Karpas-422 (cell line): ENCODE measurements at regions not wholly inside any gene's neighbourhood (a gene's known extent, or its start where the extent isn't known, plus 50 kb on each side); places are given as distances from the start of the nearest gene placed in this dataset.

ENCODE experiments used
- DNase-seq: peaks from one replicate; pipeline ENCODE4 v3.0.0-alpha.2; 2015
- H2AFZ ChIP-seq: fragments of 200-600 bp; sonication (generic); 2 replicates; pipeline ENCODE4 v1.6.1; 2014; ENCODE audit warnings: antibody characterized with exemption, low read length, mixed read lengths
- H3K27ac ChIP-seq: fragments of 200-600 bp; sonication (generic); 2 replicates; pipeline ENCODE4 v1.5.1; 2014; ENCODE audit warnings: mild to moderate bottlenecking, low read length, moderate library complexity
- H3K27me3 ChIP-seq: fragments of 200-600 bp; sonication (generic); 2 replicates; pipeline ENCODE4 v1.6.1; 2014; ENCODE audit warnings: low read length, mixed read lengths
- H3K36me3 ChIP-seq: fragments of 200-600 bp; sonication (generic); 2 replicates; pipeline ENCODE4 v1.6.1; 2014; ENCODE audit warnings: low read length, mixed read lengths; ENCODE audit not compliant: insufficient read depth
- H3K4me1 ChIP-seq: fragments of 200-600 bp; sonication (generic); 2 replicates; pipeline ENCODE4 v1.6.1; 2014; ENCODE audit warnings: mild to moderate bottlenecking, low read length, mixed read lengths
- H3K4me2 ChIP-seq: fragments of 200-600 bp; sonication (generic); 2 replicates; pipeline ENCODE4 v1.6.1; 2014; ENCODE audit warnings: low read length, low read depth, mild to moderate bottlenecking; ENCODE audit not compliant: poor library complexity, severe bottlenecking
- H3K4me3 ChIP-seq: fragments of 200-600 bp; sonication (generic); 2 replicates; pipeline ENCODE4 v1.5.1; 2014; ENCODE audit warnings: mild to moderate bottlenecking, antibody characterized with exemption, low read length, mixed read lengths
- H3K79me2 ChIP-seq: fragments of 200-600 bp; sonication (generic); 2 replicates; pipeline ENCODE4 v1.6.1; 2014; ENCODE audit warnings: mild to moderate bottlenecking, low read length, mixed read lengths
- H3K9ac ChIP-seq: fragments of 200-600 bp; sonication (generic); 2 replicates; pipeline ENCODE4 v1.6.0; 2014; ENCODE audit warnings: low read length
- H3K9me2 ChIP-seq: fragments of 200-600 bp; sonication (generic), shearing (Covaris generic); replicated peaks from 2 replicates; pipeline ENCODE4 v1.6.0; 2014; ENCODE audit warnings: mild to moderate bottlenecking, low read length, moderate library complexity; ENCODE audit not compliant: insufficient read depth
- H3K9me3 ChIP-seq: fragments of 300-700, 200-600 bp; sonication (generic); 2 replicates; pipeline ENCODE4 v1.6.1; 2014; ENCODE audit warnings: low read length, mixed read lengths
- H4K20me1 ChIP-seq: fragments of 200-600 bp; sonication (generic); 2 replicates; pipeline ENCODE4 v1.6.1; 2014; ENCODE audit warnings: mild to moderate bottlenecking, antibody characterized with exemption, low read length, low read depth; ENCODE audit not compliant: insufficient read depth

DNA sequence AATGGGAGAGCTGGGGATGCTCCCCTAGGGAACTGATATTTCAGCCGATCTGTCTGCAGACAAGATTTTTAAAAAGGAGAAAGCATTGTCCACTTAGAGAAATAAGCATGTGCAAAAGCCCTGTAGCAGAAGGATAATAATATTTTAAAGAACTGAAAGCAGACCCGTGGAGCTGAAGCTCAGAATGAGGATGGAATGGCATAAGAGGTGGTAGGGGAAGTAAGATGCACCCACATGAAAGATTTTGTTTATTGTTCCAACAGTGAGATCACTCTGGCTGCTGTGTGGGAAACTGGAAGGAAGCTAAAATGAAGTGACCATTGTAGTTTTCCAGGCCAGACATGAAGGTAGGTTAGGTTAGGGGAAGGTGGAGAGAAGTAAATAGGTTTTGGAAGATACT is 266.4 kb upstream of the PRDM1 start:
- Histone ChIP-seq H3K79me2 (no peaks in the 10 kb centered on the region), H3K27ac (no peak overlapping the region), H3K4me3 (no peak overlapping the region), H3K9ac (no peak overlapping the region), H3K36me3 (no peaks in the 10 kb centered on the region), H4K20me1 (no peaks in the 10 kb centered on the region), H3K4me1 (peaks cover 10% of the 10 kb centered on the region; the same call in 1 of the 2 replicates), H3K9me3 (no peaks in the 10 kb centered on the region), H3K4me2 (no peak overlapping the region), H2AFZ (no peak overlapping the region), H3K27me3 (no peaks in the 10 kb centered on the region), H3K9me2 (no peaks in the 10 kb centered on the region)
- DNase-seq, result no peak

DNA sequence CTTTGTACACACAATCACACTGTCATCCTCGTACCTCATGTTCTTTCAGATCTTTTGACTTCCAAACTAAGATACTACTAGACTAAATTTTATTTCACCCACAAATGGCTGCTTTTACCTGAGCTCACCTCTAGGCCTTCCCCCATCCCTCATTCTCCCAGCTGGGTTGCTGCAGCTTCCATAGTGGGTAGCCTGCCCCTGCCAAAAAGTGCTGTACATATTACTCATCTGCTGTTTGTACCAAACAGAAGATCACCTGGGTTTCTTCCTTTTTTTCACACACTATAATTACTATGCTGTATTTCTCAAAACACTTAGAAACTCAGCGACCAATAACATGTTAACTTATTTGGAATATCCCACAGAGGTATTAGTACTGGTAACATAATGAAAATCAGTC is 267.6 kb upstream of the PRDM1 start:
- H3K36me3 ChIP-seq, result no peaks in the 10 kb centered on the region
- no peaks in the 10 kb centered on the region for H3K9me2 ChIP-seq
- no peaks in the 10 kb centered on the region for H4K20me1 ChIP-seq
- H3K4me3 ChIP-seq, result no peak overlapping the region
- no peak overlapping the region for H2AFZ ChIP-seq
- H3K4me2 ChIP-seq, result no peak overlapping the region
- H3K9ac ChIP-seq, result no peak overlapping the region
- no peaks in the 10 kb centered on the region for H3K79me2 ChIP-seq
- H3K9me3 ChIP-seq, result no peaks in the 10 kb centered on the region
- H3K27ac ChIP-seq, result no peak overlapping the region
- DNase-seq, result no peak
- no peaks in the 10 kb centered on the region for H3K27me3 ChIP-seq
- H3K4me1 ChIP-seq, result peaks cover 10% of the 10 kb centered on the region; the same call in 1 of the 2 replicates

DNA sequence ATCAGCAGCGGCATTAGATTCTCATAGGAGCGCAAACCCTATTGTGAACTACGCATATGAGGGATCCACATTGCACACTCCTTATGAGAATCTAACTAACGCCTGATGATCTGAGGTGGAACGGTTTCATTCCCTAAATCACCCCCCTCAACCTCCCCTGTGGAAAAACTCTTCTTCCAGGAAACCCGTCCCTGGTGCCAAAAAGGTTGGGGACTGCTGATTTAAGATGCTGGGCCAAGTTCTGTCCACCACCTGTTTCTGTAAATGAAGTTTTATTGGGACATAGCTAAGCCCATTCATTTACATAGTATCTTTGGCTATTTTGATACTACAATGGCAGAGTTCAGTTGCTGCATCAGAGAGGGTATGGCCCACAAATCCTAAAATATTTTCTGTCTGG is 268.2 kb upstream of the PRDM1 start:
- H3K4me1 ChIP-seq, result peaks cover 10% of the 10 kb centered on the region; the same call in 1 of the 2 replicates
- H3K36me3 ChIP-seq, result no peaks in the 10 kb centered on the region
- H3K9me2 ChIP-seq, result no peaks in the 10 kb centered on the region
- no peak overlapping the region for H2AFZ ChIP-seq
- H4K20me1 ChIP-seq, result no peaks in the 10 kb centered on the region
- no peaks in the 10 kb centered on the region for H3K79me2 ChIP-seq
- H3K9me3 ChIP-seq, result no peaks in the 10 kb centered on the region
- H3K9ac ChIP-seq, result no peak overlapping the region
- DNase-seq, result no peak
- no peaks in the 10 kb centered on the region for H3K27me3 ChIP-seq
- no peak overlapping the region for H3K27ac ChIP-seq
- H3K4me3 ChIP-seq, result no peak overlapping the region
- no peak overlapping the region for H3K4me2 ChIP-seq

DNA sequence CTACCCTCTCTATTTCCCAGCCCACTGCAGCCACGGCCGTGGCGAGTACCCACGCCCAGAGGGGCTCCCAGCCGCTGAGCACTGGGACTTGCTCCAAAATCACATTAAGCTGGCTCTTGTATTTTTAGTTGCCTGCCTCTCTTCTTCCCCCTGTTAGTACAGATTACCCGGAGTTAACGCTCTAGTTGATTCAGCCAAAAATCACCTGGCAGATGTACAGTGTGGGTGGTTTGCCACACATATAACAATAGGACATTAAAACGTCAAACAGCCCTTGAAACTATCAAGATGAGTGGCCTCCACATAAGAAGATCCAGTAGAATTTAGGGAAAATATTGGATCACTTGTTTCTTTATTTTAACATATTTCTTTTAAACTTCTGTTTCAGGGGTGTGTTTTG is 268.8 kb upstream of the PRDM1 start:
- Histone ChIP-seq H4K20me1 (no peaks in the 10 kb centered on the region), H3K79me2 (no peaks in the 10 kb centered on the region), H3K27me3 (no peaks in the 10 kb centered on the region)

DNA sequence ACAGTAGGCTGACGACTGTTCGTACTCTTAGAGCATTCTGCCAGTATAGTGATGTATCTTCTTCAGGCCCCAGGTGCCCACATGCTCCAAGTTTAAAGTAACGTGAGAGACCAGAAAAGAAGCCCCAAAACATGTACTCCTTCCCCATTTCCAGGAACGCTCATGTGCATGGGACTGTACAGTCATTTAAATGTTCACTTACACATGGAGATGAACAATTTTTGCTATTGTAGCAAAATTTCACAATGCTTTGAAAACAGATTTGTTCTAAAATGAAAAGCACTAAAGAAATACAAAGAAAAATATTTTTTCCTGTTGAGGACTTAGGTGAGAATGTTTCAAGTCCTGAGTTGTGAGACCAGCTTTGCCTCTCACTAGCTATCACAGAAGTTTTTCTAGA is 269.3 kb upstream of the PRDM1 start:
- no peak for DNase-seq
- H3K9ac ChIP-seq, result no peak overlapping the region
- no peak overlapping the region for H3K4me2 ChIP-seq
- no peaks in the 10 kb centered on the region for H3K9me3 ChIP-seq
- H3K27me3 ChIP-seq, result no peaks in the 10 kb centered on the region
- no peaks in the 10 kb centered on the region for H4K20me1 ChIP-seq
- H3K79me2 ChIP-seq, result no peaks in the 10 kb centered on the region
- H3K4me3 ChIP-seq, result no peak overlapping the region
- H3K27ac ChIP-seq, result no peak overlapping the region
- no peaks in the 10 kb centered on the region for H3K9me2 ChIP-seq
- no peaks in the 10 kb centered on the region for H3K36me3 ChIP-seq
- peaks cover 10% of the 10 kb centered on the region; the same call in 1 of the 2 replicates for H3K4me1 ChIP-seq
- H2AFZ ChIP-seq, result no peak overlapping the region

More for the DNA sequence above, 268.8 kb upstream of the PRDM1 start:
- Histone ChIP-seq H3K4me2 (no peak overlapping the region), H3K9me2 (no peaks in the 10 kb centered on the region), H3K9me3 (no peaks in the 10 kb centered on the region), H3K27ac (no peak overlapping the region), H3K36me3 (no peaks in the 10 kb centered on the region), H3K9ac (no peak overlapping the region), H2AFZ (no peak overlapping the region), H3K4me3 (no peak overlapping the region), H3K4me1 (peaks cover 10% of the 10 kb centered on the region; the same call in 1 of the 2 replicates)
- no peak for DNase-seq

DNA sequence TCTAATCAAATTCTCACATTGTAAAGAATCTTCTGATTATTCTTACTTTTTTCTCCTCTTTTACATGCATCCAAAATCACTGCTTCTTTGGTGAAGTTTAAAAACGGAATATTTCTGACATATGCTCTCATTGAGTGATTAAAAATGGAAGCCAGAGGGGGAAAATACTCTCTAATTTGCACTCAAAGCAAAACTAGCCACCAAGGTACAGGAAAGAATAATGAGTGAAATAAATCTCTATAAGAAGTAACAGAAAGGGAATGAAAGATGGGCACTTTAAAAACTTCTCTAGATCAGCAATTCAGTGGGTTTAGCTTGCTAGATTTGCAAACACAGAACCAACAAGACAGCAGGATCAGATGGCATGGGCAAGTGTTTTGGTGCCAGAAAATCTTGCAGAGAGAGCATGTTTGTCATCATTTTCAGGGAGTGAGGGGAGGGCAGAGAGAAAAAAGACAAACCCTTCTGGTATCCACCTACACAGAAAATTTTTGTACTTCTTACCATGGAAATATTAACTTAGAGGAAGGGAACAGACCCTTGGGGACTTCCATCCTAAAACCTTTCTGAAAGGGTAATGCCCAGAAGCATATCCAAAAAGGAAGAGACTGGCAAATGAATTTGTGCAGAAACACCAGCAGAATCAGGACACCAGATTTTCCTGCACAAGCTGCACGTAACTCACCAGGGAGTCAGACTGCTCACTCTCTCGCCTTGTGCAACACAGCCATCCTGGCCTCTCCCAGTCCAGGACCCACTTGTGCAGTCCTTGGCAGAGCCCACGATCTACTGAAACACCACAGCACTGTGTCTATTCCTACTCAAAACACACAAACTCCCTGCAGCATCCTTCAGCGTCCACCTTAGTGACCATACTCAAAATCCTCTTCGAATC is 270.2 kb upstream of the PRDM1 start:
- H3K79me2 ChIP-seq, result no peaks in the 10 kb centered on the region
- no peaks in the 10 kb centered on the region for H3K36me3 ChIP-seq
- no peaks in the 10 kb centered on the region for H3K9me2 ChIP-seq
- no peak overlapping the region for H2AFZ ChIP-seq
- H3K27me3 ChIP-seq, result no peaks in the 10 kb centered on the region
- H3K4me3 ChIP-seq, result no peak overlapping the region
- H3K4me2 ChIP-seq, result no peak overlapping the region
- no peak overlapping the region for H3K9ac ChIP-seq
- peaks cover 10% of the 10 kb centered on the region; the same call in 1 of the 2 replicates for H3K4me1 ChIP-seq
- no peak for DNase-seq
- no peaks in the 10 kb centered on the region for H4K20me1 ChIP-seq
- H3K27ac ChIP-seq, result no peak overlapping the region
- H3K9me3 ChIP-seq, result no peaks in the 10 kb centered on the region

DNA sequence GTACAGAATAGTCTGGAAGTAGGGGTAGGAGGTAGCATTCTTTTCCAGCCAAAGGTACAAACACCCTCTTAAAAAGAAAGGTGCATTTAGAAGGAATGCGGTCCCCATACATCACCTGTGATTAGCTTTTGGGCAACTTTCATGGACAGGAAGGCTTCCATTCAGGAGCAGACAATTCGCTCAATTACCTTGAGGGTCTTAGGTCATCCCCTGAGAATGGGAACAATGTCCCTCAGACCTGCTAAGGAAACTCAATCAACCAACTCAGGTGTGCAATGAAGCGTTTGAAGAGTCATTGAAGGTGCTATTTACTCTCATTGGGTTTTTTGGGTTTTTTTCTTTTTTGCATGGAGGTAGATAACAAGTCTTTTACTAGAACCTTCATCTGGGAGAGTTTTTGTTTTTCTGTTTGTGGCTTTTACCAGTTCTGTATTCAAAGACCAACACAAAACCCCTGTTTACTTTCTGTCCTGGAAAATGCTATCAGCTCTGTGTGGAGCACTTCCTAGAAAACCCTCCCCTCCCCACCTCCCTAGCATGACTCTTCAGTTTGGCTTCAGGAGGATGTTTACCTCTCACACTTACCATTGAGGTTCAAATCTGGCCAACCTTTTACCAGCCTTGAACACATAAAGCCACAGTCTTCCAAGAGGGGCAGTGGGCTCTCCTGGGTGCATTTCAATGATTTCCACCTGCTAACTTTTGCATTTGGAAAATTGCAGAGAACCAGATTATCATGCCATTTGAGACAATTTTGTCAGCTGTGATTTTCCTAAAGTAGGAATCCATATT is 271.2 kb upstream of the PRDM1 start:
- DNase-seq, result no peak
- Histone ChIP-seq H3K4me1 (peaks cover 10% of the 10 kb centered on the region; the same call in 1 of the 2 replicates), H2AFZ (no peak overlapping the region)

DNA sequence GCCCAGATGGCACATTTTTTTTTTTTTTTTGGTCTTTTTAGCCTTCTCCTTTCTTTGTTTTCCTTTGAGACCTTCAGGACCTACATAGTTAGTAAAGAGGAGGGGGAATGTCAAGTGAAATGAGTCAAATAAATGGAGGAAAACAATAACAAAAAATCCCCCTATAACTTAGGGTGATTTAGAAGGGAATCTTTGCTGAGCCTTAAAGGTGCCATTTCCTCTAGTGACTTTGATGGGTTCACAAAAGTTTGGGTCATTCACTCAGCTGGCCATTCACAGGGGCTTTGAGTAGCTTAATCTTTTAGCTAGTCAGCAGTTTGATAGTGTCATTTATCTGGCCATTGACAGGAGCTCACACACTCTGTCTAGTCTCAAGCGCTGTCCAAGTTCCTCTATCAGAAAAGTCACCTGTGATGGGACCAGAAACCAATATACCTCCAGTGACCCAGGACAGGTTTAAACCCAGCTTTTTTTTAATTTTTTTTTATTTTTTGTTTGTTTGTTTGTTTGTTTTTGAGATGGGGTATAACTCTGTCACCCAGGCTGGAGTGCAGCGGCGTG is 275.1 kb upstream of the PRDM1 start:
- no peak for DNase-seq
- no peak overlapping the region for H3K27ac ChIP-seq
- H3K9me2 ChIP-seq, result no peaks in the 10 kb centered on the region
- no peak overlapping the region for H3K4me3 ChIP-seq
- no peaks in the 10 kb centered on the region for H4K20me1 ChIP-seq
- H3K79me2 ChIP-seq, result no peaks in the 10 kb centered on the region
- H3K4me2 ChIP-seq, result no peak overlapping the region
- H3K36me3 ChIP-seq, result no peaks in the 10 kb centered on the region
- no peaks in the 10 kb centered on the region for H3K27me3 ChIP-seq
- H2AFZ ChIP-seq, result no peak overlapping the region
- H3K9me3 ChIP-seq, result no peaks in the 10 kb centered on the region
- no peak overlapping the region for H3K9ac ChIP-seq
- no peaks in the 10 kb centered on the region for H3K4me1 ChIP-seq

More for the DNA sequence above, 271.2 kb upstream of the PRDM1 start:
- Histone ChIP-seq H3K9ac (no peak overlapping the region), H3K27ac (no peak overlapping the region), H3K4me2 (no peak overlapping the region), H3K4me3 (no peak overlapping the region), H3K9me2 (no peaks in the 10 kb centered on the region), H3K9me3 (no peaks in the 10 kb centered on the region), H3K79me2 (no peaks in the 10 kb centered on the region), H3K36me3 (no peaks in the 10 kb centered on the region), H3K27me3 (no peaks in the 10 kb centered on the region), H4K20me1 (no peaks in the 10 kb centered on the region)
